ENCODE measurements at regions not wholly inside any gene's neighbourhood (a gene's known extent, or its start where the extent isn't known, plus 50 kb on each side); places are given as distances from the start of the nearest gene placed in this dataset.

DNA sequence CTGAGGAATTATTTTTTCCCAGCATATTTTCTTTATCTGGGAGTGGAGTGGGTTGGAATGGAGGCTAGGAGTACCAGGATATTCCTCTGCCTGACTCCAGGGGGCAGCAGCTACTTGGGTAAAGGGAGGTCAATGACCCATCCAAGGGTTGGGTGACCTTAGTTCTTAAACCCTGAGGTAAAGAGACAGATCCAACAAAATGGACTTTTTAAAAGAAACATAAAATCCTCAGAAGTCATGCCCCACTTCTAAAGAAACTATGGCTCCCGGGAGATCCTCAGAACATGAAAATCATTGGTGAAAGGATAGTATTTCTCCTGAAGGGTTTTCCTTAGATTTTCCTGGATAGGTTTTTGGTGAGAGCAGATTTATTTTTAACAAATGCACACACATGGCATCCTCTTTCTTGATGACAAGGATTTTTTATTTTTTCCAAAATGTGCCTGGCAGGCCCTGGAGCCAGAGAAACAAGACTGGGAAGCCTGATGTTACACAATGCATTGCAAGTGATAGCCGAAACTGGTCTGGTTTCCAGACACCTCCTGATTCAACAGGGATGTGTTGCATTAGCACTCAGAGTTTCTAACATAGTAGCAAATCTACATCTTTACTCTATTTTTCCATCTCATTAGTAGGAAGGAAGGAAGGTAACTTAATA lies 240.9 kb upstream of the BTBD3 start (continued):
- peak; percentile 50; the same call in 1 of the 2 replicates for TF ChIP-seq NR2F2 (IDR thresholded peaks at IDR 0.05; ENCODE audit: borderline replicate concordance, low read depth)
- TF ChIP-seq KDM2A (CRISPR knock-in tag; IDR thresholded peaks at IDR 0.05; ENCODE audit: borderline replicate concordance, low read depth): no peak
- TF ChIP-seq ZNF841 (CRISPR knock-in tag; IDR thresholded peaks at IDR 0.05; ENCODE audit: borderline replicate concordance): no peak
- no peak for TF ChIP-seq ZNF644 (CRISPR knock-in tag; IDR thresholded peaks at IDR 0.05; ENCODE audit: low read depth)
- peak; percentile 73; the same call in 1 of the 2 replicates for TF ChIP-seq RXRA (CRISPR knock-in tag; IDR thresholded peaks at IDR 0.05)
- no peak for TF ChIP-seq ZZZ3 (CRISPR knock-in tag; IDR thresholded peaks at IDR 0.05; ENCODE audit: borderline replicate concordance)
- TF ChIP-seq RBAK (CRISPR knock-in tag; IDR thresholded peaks at IDR 0.05): no peak
- no peak for TF ChIP-seq JDP2 (CRISPR knock-in tag; IDR thresholded peaks at IDR 0.05; ENCODE audit: borderline replicate concordance)
- no peak for TF ChIP-seq MAFF (IDR thresholded peaks at IDR 0.05; ENCODE audit: low read depth, low read length)
- no peak for TF ChIP-seq ETV5 (CRISPR knock-in tag; IDR thresholded peaks at IDR 0.05; ENCODE audit: borderline replicate concordance)
- no peak for TF ChIP-seq GTF2F1 (IDR thresholded peaks at IDR 0.05; ENCODE audit: low read length)
- no peak for TF ChIP-seq NRL (CRISPR knock-in tag; IDR thresholded peaks at IDR 0.05; ENCODE audit: borderline replicate concordance)
- peak; percentile 92 for TF ChIP-seq NR2F1 (CRISPR knock-in tag; IDR thresholded peaks at IDR 0.05)
- TF ChIP-seq SMC3 (IDR thresholded peaks at IDR 0.05; ENCODE audit: low read length): peak; percentile 98
- TF ChIP-seq SP2 (CRISPR knock-in tag; IDR thresholded peaks at IDR 0.05): no peak
- TF ChIP-seq, protein P1, sequence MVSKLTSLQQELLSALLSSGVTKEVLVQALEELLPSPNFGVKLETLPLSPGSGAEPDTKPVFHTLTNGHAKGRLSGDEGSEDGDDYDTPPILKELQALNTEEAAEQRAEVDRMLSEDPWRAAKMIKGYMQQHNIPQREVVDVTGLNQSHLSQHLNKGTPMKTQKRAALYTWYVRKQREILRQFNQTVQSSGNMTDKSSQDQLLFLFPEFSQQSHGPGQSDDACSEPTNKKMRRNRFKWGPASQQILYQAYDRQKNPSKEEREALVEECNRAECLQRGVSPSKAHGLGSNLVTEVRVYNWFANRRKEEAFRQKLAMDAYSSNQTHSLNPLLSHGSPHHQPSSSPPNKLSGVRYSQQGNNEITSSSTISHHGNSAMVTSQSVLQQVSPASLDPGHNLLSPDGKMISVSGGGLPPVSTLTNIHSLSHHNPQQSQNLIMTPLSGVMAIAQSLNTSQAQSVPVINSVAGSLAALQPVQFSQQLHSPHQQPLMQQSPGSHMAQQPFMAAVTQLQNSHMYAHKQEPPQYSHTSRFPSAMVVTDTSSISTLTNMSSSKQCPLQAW (CRISPR knock-in tag; IDR thresholded peaks at IDR 0.05): no peak
- no peak for TF ChIP-seq LCORL (IDR thresholded peaks at IDR 0.05)
- TF ChIP-seq LCORL (CRISPR knock-in tag; IDR thresholded peaks at IDR 0.05): no peak
- TF ChIP-seq, protein P2, sequence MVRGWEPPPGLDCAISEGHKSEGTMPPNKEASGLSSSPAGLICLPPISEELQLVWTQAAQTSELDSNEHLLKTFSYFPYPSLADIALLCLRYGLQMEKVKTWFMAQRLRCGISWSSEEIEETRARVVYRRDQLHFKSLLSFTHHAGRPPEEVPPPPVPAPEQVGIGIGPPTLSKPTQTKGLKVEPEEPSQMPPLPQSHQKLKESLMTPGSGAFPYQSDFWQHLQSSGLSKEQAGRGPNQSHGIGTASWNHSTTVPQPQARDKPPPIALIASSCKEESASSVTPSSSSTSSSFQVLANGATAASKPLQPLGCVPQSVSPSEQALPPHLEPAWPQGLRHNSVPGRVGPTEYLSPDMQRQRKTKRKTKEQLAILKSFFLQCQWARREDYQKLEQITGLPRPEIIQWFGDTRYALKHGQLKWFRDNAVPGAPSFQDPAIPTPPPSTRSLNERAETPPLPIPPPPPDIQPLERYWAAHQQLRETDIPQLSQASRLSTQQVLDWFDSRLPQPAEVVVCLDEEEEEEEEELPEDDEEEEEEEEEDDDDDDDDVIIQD (CRISPR knock-in tag; IDR thresholded peaks at IDR 0.05; ENCODE audit: low read depth): 0 out of 2 replicates have a peak, but pooled peaks have one; percentile 15
- TF ChIP-seq ZNF619 (CRISPR knock-in tag; IDR thresholded peaks at IDR 0.05): no peak
- TF ChIP-seq AGO1 (IDR thresholded peaks at IDR 0.05; ENCODE audit: low read depth, low read length, poor library complexity, severe bottlenecking): no peak
- no peak for TF ChIP-seq SUZ12 (IDR thresholded peaks at IDR 0.05; ENCODE audit: low read depth, low read length)
- TF ChIP-seq KLF6 (CRISPR knock-in tag; IDR thresholded peaks at IDR 0.05): no peak
- TF ChIP-seq, protein P3, sequence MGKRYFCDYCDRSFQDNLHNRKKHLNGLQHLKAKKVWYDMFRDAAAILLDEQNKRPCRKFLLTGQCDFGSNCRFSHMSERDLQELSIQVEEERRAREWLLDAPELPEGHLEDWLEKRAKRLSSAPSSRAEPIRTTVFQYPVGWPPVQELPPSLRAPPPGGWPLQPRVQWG (CRISPR knock-in tag; IDR thresholded peaks at IDR 0.05; ENCODE audit: borderline replicate concordance, low read depth): no peak
- no peak for TF ChIP-seq SMAD1 (CRISPR knock-in tag; IDR thresholded peaks at IDR 0.05; ENCODE audit: borderline replicate concordance, low read depth)
- no peak for TF ChIP-seq RAD51 (IDR thresholded peaks at IDR 0.05; ENCODE audit: borderline replicate concordance)
- TF ChIP-seq, protein P4, sequence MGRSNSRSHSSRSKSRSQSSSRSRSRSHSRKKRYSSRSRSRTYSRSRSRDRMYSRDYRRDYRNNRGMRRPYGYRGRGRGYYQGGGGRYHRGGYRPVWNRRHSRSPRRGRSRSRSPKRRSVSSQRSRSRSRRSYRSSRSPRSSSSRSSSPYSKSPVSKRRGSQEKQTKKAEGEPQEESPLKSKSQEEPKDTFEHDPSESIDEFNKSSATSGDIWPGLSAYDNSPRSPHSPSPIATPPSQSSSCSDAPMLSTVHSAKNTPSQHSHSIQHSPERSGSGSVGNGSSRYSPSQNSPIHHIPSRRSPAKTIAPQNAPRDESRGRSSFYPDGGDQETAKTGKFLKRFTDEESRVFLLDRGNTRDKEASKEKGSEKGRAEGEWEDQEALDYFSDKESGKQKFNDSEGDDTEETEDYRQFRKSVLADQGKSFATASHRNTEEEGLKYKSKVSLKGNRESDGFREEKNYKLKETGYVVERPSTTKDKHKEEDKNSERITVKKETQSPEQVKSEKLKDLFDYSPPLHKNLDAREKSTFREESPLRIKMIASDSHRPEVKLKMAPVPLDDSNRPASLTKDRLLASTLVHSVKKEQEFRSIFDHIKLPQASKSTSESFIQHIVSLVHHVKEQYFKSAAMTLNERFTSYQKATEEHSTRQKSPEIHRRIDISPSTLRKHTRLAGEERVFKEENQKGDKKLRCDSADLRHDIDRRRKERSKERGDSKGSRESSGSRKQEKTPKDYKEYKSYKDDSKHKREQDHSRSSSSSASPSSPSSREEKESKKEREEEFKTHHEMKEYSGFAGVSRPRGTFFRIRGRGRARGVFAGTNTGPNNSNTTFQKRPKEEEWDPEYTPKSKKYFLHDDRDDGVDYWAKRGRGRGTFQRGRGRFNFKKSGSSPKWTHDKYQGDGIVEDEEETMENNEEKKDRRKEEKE (IDR thresholded peaks at IDR 0.05): no peak
